Prostate gland (tissue), 2 donors: ENCODE measurements at regions not wholly inside any gene's neighbourhood (a gene's known extent, or its start where the extent isn't known, plus 50 kb on each side); places are given as distances from the start of the nearest gene placed in this dataset.
"Not testable (repeated sequence)": the region's sequence is repeated elsewhere in the genome, so short reads cannot be mapped to it uniquely, and the experiment has no call there.

Source experiments
- POLR2A ChIP-seq: fragments of 450-650 bp; IDR thresholded peaks from one replicate; pipeline ENCODE4 v1.6.1; 2016; ENCODE audit warnings: antibody characterized with exemption, mild to moderate bottlenecking
- POLR2AphosphoS5 ChIP-seq: sonication (generic); formaldehyde crosslinking; IDR thresholded peaks from one replicate; pipeline ENCODE4 v1.6.1; 2017; ENCODE audit warnings: antibody characterized with exemption
- TF ChIP-seq, protein P1 (sequence below), 4 experiments: fragments of 200-600 bp in 2 of 4; fragments of 450-650 bp in 2 of 4; sonication (generic) in 2 of 4; IDR thresholded peaks; 1 replicate in 3 of 4; 2 replicates in 1 of 4; pipeline ENCODE4 v1.5.1; 2016 to 2019; ENCODE audit warnings: antibody characterized with exemption in 4 of 4, mild to moderate bottlenecking in 2 of 4, moderate library complexity in 2 of 4

- TF ChIP-seq, protein P1, sequence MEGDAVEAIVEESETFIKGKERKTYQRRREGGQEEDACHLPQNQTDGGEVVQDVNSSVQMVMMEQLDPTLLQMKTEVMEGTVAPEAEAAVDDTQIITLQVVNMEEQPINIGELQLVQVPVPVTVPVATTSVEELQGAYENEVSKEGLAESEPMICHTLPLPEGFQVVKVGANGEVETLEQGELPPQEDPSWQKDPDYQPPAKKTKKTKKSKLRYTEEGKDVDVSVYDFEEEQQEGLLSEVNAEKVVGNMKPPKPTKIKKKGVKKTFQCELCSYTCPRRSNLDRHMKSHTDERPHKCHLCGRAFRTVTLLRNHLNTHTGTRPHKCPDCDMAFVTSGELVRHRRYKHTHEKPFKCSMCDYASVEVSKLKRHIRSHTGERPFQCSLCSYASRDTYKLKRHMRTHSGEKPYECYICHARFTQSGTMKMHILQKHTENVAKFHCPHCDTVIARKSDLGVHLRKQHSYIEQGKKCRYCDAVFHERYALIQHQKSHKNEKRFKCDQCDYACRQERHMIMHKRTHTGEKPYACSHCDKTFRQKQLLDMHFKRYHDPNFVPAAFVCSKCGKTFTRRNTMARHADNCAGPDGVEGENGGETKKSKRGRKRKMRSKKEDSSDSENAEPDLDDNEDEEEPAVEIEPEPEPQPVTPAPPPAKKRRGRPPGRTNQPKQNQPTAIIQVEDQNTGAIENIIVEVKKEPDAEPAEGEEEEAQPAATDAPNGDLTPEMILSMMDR (IDR thresholded peaks at IDR 0.05) = peak in 1 of 4 experiments; percentile 49
- TF ChIP-seq POLR2AphosphoS5, POLR2A: not testable (repeated sequence)
Observed at GRCh38 chr5:34465301-34465700, 190.8 kb upstream of the RAI14 start.
